HG02852 (cell line): ENCODE measurements at regions not wholly inside any gene's neighbourhood (a gene's known extent, or its start where the extent isn't known, plus 50 kb on each side); places are given as distances from the start of the nearest gene placed in this dataset.

Experiments used
- ATAC-seq: cut with Tn5 transposase; IDR thresholded peaks from one replicate; pipeline ENCODE4 v1.9.1; 2021; ENCODE audit warnings: mild to moderate bottlenecking, moderate library complexity; ENCODE audit not compliant: unreplicated experiment

DNA sequence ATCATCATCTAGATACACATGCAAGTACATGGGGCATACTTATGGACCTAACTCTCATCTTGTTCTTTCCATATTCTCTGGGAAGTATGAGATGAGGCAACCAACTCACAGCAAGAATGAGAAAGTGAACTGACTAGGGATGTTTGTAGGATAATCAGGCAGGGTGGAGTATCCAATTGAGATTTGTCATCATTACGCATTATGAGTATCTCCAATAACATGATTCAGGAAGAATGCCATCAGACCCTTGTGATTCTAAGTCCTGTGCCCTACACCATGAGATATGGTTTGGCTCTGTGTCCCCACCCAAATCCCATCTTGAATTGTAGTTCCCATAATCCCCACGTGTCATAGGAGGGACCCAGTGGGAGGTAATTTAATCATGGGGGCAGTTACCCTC, 154.0 kb downstream of the SLC30A10 start:
- no peak for ATAC-seq

- peak; percentile 98 for ATAC-seq
These were observed 154.6 kb downstream of the SLC30A10 start for GRCh38 chr1:219773775-219774174.

DNA sequence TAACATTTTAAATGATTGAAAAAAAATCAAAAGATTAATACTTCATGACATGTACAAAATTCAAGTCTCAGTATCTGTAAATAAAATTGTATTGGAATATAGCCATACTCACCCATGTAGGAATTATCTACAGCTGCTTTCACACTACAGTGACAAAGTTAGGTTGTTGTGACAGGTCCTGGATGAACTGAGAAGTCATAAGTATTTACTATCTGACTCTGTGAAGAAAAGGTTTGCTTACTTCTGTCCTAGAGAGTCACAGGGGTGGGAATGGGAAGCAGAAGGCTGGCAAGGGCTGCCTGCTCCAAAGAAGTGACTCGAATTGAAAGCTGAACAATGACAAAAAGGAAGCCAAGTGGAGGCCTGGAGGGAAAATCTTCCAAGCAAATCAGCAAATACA, 155.2 kb downstream of the SLC30A10 start:
- no peak for ATAC-seq

- no peak for ATAC-seq
These were observed 155.9 kb downstream of the SLC30A10 start for GRCh38 chr1:219772265-219773036.

DNA sequence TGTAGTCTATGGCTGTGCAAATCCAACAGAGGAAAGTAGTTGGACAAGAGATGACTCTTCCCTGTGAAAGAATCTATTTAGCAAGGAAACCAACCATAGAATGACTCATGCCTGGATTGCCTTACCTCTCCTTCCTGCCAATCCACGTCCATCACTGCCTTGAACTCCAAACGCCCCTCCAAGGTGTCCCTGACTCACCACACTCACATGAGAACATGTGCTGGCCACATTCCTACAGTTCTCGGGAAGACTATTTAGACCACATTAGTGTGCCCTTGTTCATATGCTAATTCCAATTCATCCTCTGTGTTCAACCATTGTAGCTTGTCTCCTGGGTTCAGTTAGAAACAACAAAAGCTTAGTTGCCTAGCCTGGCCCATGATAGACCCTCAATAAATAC, 157.3 kb downstream of the SLC30A10 start:
- no peak for ATAC-seq

DNA sequence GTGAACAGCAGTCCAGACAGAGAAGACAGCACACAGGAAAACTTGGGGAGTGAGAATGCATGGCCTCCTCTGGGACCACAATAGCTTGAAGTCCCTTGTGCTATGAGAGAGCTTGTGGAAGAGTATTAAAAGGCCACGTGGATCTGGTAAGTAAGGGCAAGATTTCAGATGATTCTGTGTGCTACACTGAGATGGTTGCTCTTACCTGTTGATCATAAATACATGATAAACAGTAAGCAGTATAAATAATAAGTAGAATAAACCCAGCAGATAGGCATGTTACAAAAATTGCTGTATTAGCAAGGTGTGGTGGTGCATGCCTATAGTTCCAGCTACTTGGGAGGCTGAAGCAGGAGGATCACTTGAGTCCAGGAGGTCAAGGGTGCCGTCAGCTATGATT, 150.4 kb upstream of the ZC3H11B start:
- no peak for ATAC-seq

DNA sequence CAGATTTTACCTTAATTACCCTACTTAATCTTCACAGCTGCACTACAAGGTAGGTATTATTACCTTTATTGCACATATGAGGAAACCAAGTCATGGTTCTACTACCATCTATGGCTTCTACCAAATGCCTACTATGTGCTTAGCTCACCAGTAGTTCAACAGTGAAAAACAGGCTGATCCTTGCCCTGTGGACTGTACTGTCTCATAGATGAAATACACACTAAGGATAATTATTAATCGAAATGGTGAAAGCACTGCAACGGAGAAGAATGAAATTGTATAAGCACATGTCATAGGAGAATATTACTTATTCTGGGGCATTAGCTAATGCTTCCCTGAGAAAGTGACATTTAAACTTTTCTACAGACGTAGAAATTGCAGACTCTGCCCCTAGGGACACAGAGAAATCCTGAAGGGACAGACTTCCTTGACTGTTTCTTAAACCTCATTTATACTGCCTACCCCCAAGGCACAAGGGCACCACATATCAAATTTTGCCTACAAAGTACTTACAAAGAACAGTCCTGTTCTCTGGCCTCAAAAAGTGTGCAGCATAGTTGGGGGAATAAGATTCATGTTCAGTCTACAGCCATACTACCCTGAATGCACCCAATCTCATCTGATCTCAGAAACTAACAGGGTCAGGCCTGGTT, 148.4 kb upstream of the ZC3H11B start:
- ATAC-seq = no peak

DNA sequence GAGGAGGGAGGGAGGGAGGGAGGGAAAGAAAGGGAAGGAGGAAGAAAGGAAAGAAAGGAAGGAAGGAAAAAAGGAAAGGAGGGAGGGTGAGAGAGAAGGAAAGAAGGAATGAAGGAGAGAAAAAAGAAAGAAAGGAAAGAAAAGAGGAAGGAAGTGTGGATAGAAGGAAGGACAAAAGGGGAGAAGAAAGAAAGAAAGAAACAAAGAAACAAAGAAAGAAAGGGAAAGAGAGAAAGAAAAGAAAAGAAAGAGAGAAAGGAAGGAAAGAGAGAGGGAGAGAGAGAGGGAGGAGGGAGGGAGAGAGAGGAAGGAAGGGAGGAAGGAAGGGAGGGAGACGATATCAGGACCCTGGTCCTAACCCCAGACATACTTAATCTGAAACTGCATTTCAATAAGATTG, 146.2 kb upstream of the ZC3H11B start:
- ATAC-seq = no peak

DNA sequence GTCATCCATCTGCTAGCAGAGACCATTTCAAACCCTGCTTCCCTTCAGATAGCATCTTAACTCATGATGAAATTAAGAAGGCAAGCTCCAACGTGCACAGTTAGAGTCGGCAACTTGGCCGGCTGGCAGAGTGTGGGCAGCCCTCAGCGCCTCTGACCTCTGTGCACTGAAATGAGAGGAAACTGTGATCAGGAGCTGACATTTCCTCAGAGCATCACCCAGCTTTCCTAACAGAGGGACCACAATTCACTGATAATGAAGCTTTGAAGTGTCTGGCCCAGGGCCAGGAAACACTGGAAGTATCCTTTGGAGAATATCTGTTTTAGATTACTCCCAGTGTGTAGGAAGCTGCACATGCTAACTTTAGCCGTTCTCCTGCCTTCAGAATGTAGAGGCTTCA, 145.0 kb upstream of the ZC3H11B start:
- ATAC-seq = no peak

- ATAC-seq = no peak
These were observed 142.3 kb upstream of the ZC3H11B start for GRCh38 chr1:219755234-219755633.

DNA sequence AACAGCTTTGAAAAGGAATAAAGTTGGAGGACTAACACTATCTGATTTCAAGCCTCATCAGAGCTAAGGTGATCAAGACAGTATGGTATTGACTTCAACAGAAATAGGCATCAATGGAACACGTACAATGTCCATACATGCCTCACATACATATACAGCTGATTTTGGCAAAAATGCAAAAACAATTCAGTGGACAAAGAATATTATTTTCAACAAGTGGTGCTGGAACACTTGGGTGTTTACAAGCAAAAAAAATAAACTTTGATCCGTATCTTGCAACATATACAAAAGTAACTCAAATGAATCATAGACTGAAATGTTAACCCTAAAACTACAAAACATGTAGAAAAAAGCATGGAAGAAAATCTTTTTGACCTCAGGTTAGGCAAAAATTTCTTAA, 141.9 kb upstream of the ZC3H11B start:
- ATAC-seq = no peak

GRCh38 chr1:219753914-219754313, 141.0 kb upstream of the ZC3H11B start:
- ATAC-seq = no peak

GRCh38 chr1:219752645-219753044, 139.7 kb upstream of the ZC3H11B start:
- ATAC-seq = no peak

DNA sequence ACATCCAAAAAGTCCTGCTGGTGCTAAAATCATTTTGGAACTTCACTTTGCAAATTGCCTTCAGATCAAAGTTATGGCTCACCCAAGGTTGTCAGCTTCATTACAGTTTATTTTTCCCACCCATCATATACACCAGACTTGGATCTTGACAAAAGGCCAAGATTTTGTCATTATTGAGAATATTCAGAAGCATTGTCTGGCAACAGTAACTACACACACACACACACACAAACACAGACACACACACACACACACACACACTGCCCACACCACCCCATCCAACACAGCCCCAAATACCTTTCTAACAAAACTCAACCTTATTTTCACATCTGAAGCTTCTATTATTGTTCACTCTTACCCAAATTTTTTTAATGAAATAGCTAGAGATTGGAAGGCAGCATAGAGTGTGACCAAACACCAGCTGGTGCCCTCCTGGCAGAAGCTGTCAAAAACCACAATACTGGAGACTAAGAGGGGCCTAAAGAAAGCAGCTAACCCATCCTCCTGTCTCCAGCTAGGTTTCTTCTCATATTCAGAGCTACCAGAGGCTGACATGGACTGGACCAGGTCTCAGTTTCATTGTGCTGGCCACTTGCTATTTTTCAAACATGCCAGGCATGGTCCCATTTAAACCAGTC, 139.1 kb upstream of the ZC3H11B start:
- ATAC-seq = no peak

DNA sequence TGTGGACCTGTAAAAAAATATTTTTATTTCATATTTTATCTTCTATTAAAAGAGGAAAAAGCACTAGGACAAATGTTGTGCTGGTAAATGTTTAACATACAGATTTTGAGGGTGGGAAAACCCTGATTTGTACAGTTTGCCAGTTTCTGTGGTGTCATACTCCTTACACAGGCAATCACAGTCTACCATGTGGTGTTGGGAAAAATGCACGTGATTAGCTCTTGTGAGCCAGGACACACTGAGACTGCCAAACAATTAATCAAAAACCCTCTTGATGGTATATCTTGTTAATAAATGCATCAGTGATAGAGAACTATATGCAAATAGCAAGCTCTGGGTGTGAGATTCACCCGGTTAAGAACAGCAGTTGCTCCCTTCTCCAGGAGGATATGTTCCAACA, 136.5 kb upstream of the ZC3H11B start:
- no peak for ATAC-seq

DNA sequence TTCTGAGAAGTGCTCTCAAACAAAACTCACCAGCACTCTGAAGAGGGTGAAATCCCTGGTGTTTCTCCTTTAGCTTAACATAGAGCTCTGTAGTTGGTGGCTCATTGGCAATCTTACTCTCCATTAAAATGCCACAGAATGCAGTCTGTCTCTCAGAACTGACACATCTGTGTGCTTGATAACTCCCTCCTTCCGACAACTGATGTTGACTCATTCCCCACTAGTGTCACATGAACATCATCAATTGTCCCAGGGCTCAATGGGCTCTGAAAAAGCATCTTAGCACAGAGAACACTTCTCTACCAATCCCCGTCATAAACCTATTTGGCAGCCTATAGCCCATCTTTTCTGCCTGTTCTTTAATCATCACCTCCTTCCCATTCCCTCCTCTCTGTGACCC, 133.2 kb upstream of the ZC3H11B start:
- no peak for ATAC-seq

GRCh38 chr1:219744652-219745469, 132.0 kb upstream of the ZC3H11B start:
- ATAC-seq = no peak

DNA sequence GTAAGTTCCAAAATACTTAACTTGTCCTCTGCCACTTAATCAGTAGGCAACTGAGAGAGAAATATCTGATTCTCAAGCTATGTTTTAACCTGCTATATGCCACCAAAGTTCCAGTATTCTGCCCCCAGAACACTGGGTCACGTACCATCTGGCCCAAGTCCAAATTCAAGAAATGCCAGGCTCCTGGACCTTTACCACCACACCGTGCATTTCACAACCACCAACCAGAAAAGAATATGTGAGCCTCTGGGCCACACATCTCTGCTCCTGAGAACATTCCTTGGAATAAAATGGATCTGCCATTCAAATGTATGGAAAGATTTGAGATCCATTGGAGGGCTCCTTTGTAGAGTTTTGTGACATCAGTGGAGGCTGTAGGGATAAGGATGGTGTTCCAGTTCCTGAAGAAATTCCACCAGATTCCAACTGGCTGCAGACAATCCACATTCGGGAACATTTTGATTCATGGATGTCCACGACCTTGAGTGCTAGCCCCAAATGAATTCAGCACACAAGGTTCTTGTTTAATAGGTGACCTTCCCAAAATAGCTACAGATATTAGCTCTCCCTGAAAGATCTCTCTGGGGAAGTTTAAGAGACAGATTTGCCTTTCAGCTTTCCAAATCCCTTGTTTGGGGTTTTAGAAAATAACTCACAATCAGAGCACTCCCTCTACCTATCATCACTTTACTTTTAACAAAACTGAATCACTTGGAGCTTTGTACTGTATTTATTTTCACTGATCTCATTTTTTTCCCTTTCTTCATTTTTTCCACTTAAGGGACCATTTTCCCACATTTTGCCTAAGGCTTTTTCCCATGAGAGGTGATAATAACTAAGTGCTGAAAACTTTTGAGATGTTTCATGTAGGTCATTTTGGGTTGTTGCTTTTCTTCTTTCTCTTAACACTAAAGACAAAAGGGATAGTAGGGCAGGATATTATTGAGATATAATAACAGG, 128.4 kb upstream of the ZC3H11B start:
- ATAC-seq = no peak

GRCh38 chr1:219733511-219734174, 120.7 kb upstream of the ZC3H11B start:
- ATAC-seq = no peak
